Neural cell (in vitro differentiated cells): ENCODE measurements at regions not wholly inside any gene's neighbourhood (a gene's known extent, or its start where the extent isn't known, plus 50 kb on each side); places are given as distances from the start of the nearest gene placed in this dataset.

Experiments
- H2AFZ ChIP-seq: fragments of 200-600, 300-800 bp; sonication (generic), shearing (Covaris generic); 2 replicates; pipeline ENCODE4 v1.6.0; 2014; ENCODE audit warnings: low read depth, mild to moderate bottlenecking, antibody characterized with exemption, low read length, moderate library complexity
- H3F3A ChIP-seq: fragments of 200-600 bp; shearing (Covaris generic); 2 replicates; pipeline ENCODE4 v1.6.1; 2016; ENCODE audit warnings: mild to moderate bottlenecking, moderate library complexity, mixed read lengths, antibody characterized with exemption, low read length; ENCODE audit not compliant: insufficient read depth, poor library complexity, severe bottlenecking
- H3K27ac ChIP-seq: fragments of 200-600, 300-800 bp; sonication (generic), shearing (Covaris generic); 2 replicates; pipeline ENCODE4 v1.5.1; 2014; ENCODE audit warnings: mild to moderate bottlenecking, low read length, moderate library complexity
- H3K27me3 ChIP-seq: fragments of 300-800, 200-600 bp; sonication (generic), shearing (Covaris generic); 2 replicates; pipeline ENCODE4 v1.6.0; 2014; ENCODE audit warnings: mild to moderate bottlenecking, low read depth, low read length, moderate library complexity; ENCODE audit not compliant: insufficient read depth
- H3K36me3 ChIP-seq: fragments of 300-800, 200-600 bp; sonication (generic), shearing (Covaris generic); 2 replicates; pipeline ENCODE4 v1.5.1; 2014; ENCODE audit warnings: mild to moderate bottlenecking, antibody characterized with exemption, low read length, moderate library complexity; ENCODE audit not compliant: insufficient read depth
- H3K4me2 ChIP-seq: fragments of 300-800, 200-600 bp; sonication (generic), shearing (Covaris generic); 2 replicates; pipeline ENCODE4 v1.6.0; 2014; ENCODE audit warnings: mild to moderate bottlenecking, low read length
- H3K4me3 ChIP-seq: fragments of 300-800, 200-600 bp; sonication (generic), shearing (Covaris generic); 2 replicates; pipeline ENCODE4 v1.5.1; 2014; ENCODE audit warnings: mild to moderate bottlenecking, low read length, moderate library complexity
- H3K79me2 ChIP-seq: fragments of 200-600 bp; shearing (Covaris generic); replicated peaks from 2 replicates; pipeline ENCODE4 v1.6.0; 2014; ENCODE audit warnings: mild to moderate bottlenecking, low read length, moderate library complexity; ENCODE audit not compliant: insufficient read depth
- H3K9ac ChIP-seq: fragments of 300-800, 200-600 bp; sonication (generic), shearing (Covaris generic); 2 replicates; pipeline ENCODE4 v1.6.1; 2016; ENCODE audit warnings: mild to moderate bottlenecking, low read length, mixed read lengths
- H3K9me2 ChIP-seq: fragments of 200-600 bp; shearing (Covaris generic); 2 replicates; pipeline ENCODE4 v1.6.1; 2016; ENCODE audit warnings: mild to moderate bottlenecking, low read length, mixed read lengths; ENCODE audit not compliant: insufficient read depth
- H3K9me3 ChIP-seq: fragments of 200-600, 300-800 bp; sonication (generic), shearing (Covaris generic); 2 replicates; pipeline ENCODE4 v1.6.1; 2016; ENCODE audit warnings: mild to moderate bottlenecking, mixed run types, low read length, moderate library complexity, mixed read lengths
- H4K20me1 ChIP-seq: fragments of 200-600 bp; shearing (Covaris generic); 2 replicates; pipeline ENCODE4 v1.6.1; 2016; ENCODE audit warnings: mild to moderate bottlenecking, mixed run types; ENCODE audit not compliant: insufficient read depth
- EP300 ChIP-seq: fragments of 450-650 bp; conservative IDR thresholded peaks from 2 replicates; pipeline ENCODE4 v1.6.1; 2014; ENCODE audit warnings: antibody characterized with exemption, mild to moderate bottlenecking, moderate library complexity; ENCODE audit not compliant: poor library complexity, severe bottlenecking
- EZH2 ChIP-seq: fragments of 200-600, 300-800 bp; shearing (Covaris generic), sonication (generic); IDR thresholded peaks from 2 replicates; pipeline ENCODE4 v1.6.1; 2014; ENCODE audit warnings: antibody characterized with exemption, low read length, borderline replicate concordance, mild to moderate bottlenecking; ENCODE audit not compliant: insufficient read depth, poor library complexity, severe bottlenecking
- MXI1 ChIP-seq: fragments of 450-650 bp; conservative IDR thresholded peaks from 2 replicates; pipeline ENCODE4 v1.6.1; 2014; ENCODE audit warnings: antibody characterized with exemption, mild to moderate bottlenecking; ENCODE audit not compliant: poor library complexity, severe bottlenecking
- POLR2AphosphoS5 ChIP-seq: IDR thresholded peaks from 2 replicates; pipeline ENCODE4 v1.6.1; 2012
- RAD21 ChIP-seq: fragments of 450-650 bp; conservative IDR thresholded peaks from 2 replicates; pipeline ENCODE4 v1.6.1; 2014; ENCODE audit warnings: antibody characterized with exemption, mild to moderate bottlenecking, moderate library complexity
- SMC3 ChIP-seq: fragments of 450-650 bp; conservative IDR thresholded peaks from 2 replicates; pipeline ENCODE4 v1.6.1; 2014; ENCODE audit warnings: antibody characterized with exemption, mild to moderate bottlenecking, moderate library complexity; ENCODE audit not compliant: poor library complexity
- TAF1 ChIP-seq: IDR thresholded peaks from 2 replicates; pipeline ENCODE4 v1.6.1; 2012; ENCODE audit warnings: low read depth
- TF ChIP-seq, protein P1 (sequence below): IDR thresholded peaks from 2 replicates; pipeline ENCODE4 v1.6.1; 2012; ENCODE audit warnings: borderline replicate concordance
- TF ChIP-seq, protein P2 (sequence below): fragments of 450-650 bp; IDR thresholded peaks from 2 replicates; pipeline ENCODE4 v1.5.1; 2014; ENCODE audit warnings: antibody characterized with exemption, mild to moderate bottlenecking, moderate library complexity; ENCODE audit not compliant: poor library complexity, severe bottlenecking

DNA sequence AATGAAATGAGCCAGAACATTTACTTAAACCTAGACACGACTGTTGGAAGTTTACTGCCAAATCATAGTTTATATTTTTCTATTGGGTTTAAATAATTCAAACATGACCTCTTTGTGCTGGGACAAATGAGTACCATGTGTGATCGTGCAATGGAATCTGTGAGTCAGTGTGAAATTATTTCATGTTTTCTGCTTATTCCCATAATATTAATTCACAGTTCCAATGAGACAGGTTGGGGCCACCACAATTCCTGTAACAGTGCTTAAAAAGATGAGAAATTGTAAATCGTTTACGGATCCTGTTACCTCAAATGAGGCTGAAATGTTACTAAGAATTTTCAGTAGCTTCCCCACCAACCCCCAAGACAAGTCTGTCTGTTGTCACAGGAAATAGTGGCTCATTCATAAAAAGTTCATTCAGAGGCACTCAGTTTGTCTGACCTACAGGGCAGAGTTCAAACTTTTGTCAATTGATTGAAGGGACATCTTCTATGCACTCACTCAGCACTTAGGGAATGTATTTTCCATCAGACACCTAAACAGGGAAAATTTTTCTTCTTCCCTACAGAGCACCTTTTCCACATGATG lies 563.9 kb upstream of the ADAMTS16 start:
- Histone ChIP-seq H3F3A (no peaks in the 10 kb centered on the region), H3K27ac (no peak overlapping the region), H3K9me3 (no peaks in the 10 kb centered on the region), H3K27me3 (no peaks in the 10 kb centered on the region), H2AFZ (no peak overlapping the region), H3K4me3 (no peak overlapping the region), H3K79me2 (no peaks in the 10 kb centered on the region), H3K4me2 (no peak overlapping the region), H3K36me3 (no peaks in the 10 kb centered on the region), H4K20me1 (no peaks in the 10 kb centered on the region), H3K9ac (no peak overlapping the region), H3K9me2 (no peaks in the 10 kb centered on the region)
- no peak for TF ChIP-seq EP300
- TF ChIP-seq, protein P1, sequence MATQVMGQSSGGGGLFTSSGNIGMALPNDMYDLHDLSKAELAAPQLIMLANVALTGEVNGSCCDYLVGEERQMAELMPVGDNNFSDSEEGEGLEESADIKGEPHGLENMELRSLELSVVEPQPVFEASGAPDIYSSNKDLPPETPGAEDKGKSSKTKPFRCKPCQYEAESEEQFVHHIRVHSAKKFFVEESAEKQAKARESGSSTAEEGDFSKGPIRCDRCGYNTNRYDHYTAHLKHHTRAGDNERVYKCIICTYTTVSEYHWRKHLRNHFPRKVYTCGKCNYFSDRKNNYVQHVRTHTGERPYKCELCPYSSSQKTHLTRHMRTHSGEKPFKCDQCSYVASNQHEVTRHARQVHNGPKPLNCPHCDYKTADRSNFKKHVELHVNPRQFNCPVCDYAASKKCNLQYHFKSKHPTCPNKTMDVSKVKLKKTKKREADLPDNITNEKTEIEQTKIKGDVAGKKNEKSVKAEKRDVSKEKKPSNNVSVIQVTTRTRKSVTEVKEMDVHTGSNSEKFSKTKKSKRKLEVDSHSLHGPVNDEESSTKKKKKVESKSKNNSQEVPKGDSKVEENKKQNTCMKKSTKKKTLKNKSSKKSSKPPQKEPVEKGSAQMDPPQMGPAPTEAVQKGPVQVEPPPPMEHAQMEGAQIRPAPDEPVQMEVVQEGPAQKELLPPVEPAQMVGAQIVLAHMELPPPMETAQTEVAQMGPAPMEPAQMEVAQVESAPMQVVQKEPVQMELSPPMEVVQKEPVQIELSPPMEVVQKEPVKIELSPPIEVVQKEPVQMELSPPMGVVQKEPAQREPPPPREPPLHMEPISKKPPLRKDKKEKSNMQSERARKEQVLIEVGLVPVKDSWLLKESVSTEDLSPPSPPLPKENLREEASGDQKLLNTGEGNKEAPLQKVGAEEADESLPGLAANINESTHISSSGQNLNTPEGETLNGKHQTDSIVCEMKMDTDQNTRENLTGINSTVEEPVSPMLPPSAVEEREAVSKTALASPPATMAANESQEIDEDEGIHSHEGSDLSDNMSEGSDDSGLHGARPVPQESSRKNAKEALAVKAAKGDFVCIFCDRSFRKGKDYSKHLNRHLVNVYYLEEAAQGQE = no peak
- no peak for TF ChIP-seq RAD21
- no peak for TF ChIP-seq MXI1
- TF ChIP-seq, protein P2, sequence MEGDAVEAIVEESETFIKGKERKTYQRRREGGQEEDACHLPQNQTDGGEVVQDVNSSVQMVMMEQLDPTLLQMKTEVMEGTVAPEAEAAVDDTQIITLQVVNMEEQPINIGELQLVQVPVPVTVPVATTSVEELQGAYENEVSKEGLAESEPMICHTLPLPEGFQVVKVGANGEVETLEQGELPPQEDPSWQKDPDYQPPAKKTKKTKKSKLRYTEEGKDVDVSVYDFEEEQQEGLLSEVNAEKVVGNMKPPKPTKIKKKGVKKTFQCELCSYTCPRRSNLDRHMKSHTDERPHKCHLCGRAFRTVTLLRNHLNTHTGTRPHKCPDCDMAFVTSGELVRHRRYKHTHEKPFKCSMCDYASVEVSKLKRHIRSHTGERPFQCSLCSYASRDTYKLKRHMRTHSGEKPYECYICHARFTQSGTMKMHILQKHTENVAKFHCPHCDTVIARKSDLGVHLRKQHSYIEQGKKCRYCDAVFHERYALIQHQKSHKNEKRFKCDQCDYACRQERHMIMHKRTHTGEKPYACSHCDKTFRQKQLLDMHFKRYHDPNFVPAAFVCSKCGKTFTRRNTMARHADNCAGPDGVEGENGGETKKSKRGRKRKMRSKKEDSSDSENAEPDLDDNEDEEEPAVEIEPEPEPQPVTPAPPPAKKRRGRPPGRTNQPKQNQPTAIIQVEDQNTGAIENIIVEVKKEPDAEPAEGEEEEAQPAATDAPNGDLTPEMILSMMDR = no peak
- no peak for TF ChIP-seq EZH2
- TF ChIP-seq POLR2AphosphoS5 = no peak
- TF ChIP-seq SMC3 = no peak
- no peak for TF ChIP-seq TAF1

DNA sequence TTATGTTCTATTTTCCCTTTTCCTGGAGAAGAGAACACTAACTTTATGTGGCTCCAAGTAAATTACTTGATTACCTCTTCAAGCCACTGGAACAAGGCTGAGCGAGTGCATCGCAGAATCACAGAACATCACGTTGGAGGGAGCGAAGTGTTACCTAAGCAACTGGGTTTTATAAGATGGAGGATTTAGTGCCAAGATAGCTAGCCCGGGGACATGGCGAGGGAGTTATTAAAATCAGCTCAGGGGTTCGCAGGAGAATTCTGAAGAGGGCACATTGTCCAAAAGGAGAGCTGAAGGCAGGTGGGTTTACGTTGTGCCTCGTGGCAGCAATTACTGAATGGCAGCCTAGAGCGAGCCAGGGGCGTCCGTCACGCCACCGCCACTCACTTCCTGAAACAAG lies 563.2 kb upstream of the ADAMTS16 start:
- H3K27me3 ChIP-seq = no peaks in the 10 kb centered on the region
- H3K4me2 ChIP-seq = no peak overlapping the region
- no peaks in the 10 kb centered on the region for H3K9me3 ChIP-seq
- no peak for TF ChIP-seq POLR2AphosphoS5
- no peaks in the 10 kb centered on the region for H4K20me1 ChIP-seq
- no peak overlapping the region for H3K4me3 ChIP-seq
- H3K27ac ChIP-seq = no peak overlapping the region
- no peak overlapping the region for H2AFZ ChIP-seq
- no peaks in the 10 kb centered on the region for H3K9me2 ChIP-seq
- no peaks in the 10 kb centered on the region for H3K36me3 ChIP-seq
- no peaks in the 10 kb centered on the region for H3K79me2 ChIP-seq
- H3F3A ChIP-seq = no peaks in the 10 kb centered on the region
- H3K9ac ChIP-seq = no peak overlapping the region

DNA sequence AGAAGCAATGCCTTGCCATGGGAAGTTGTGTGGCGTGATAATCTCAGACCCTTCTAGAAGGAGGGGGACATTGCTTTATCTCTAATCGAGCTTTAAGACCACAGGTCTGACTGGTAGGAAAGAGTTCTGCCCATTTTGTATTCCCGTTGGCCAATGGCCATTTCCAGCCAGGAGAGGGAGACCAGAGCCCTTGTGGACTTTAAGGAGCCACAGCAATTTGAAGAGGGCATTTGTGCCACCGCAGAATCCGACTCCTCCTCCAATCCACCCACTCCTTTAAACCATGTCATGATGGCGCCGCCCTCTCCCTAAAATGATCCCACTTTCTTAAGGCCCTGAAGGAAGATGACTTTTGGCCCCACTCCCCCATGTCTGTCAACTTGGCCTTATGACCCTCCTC lies 560.5 kb upstream of the ADAMTS16 start:
- H3K27me3 ChIP-seq = no peaks in the 10 kb centered on the region
- no peak overlapping the region for H3K27ac ChIP-seq
- no peak overlapping the region for H3K9ac ChIP-seq
- H3K4me2 ChIP-seq = no peak overlapping the region
- TF ChIP-seq POLR2AphosphoS5 (no peak), RAD21 (no peak), SMC3 (no peak), TAF1 (no peak), EZH2 (no peak), EP300 (no peak), MXI1 (no peak)
- TF ChIP-seq, protein P1 = no peak
- TF ChIP-seq, protein P2 = no peak
- no peaks in the 10 kb centered on the region for H3K36me3 ChIP-seq
- no peaks in the 10 kb centered on the region for H3F3A ChIP-seq
- H3K4me3 ChIP-seq = no peak overlapping the region
- no peak overlapping the region for H2AFZ ChIP-seq
- H3K9me2 ChIP-seq = no peaks in the 10 kb centered on the region
- no peaks in the 10 kb centered on the region for H4K20me1 ChIP-seq
- H3K79me2 ChIP-seq = no peaks in the 10 kb centered on the region
- no peaks in the 10 kb centered on the region for H3K9me3 ChIP-seq
